ENCODE measurements at regions not wholly inside any gene's neighbourhood (a gene's known extent, or its start where the extent isn't known, plus 50 kb on each side); places are given as distances from the start of the nearest gene placed in this dataset.
"Not testable (repeated sequence)": the region's sequence is repeated elsewhere in the genome, so short reads cannot be mapped to it uniquely, and the experiment has no call there.

DNA sequence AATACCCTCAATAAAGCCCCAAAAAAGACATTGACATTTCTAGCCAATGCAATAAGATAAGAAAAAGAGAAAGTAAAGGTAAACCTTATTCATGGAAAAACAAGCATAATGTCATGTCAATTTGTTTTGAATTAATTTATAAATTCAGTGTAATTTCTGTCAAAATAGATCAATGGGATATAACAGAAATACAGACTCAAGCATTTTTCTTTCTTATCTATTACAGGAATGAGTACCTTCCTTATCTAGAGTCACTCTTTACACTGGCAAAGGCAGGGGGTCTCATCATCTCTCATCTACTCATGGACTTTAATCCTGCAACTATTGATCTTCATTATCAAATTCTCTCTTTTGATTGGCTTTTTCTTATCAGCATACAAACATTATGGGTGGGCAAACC lies 127.1 kb upstream of the SHH start:
- Histone ChIP-seq H3K4me1 (ENCODE audit: insufficient read depth, insufficient read length) (no peaks in the 10 kb centered on the region), H3K9ac (ENCODE audit: insufficient read length, low read depth) (no peak overlapping the region), H3K27me3 (ENCODE audit: insufficient read depth, insufficient read length) (no peaks in the 10 kb centered on the region), H3K9me3 (ENCODE audit: insufficient read depth, low read length) (no peaks in the 10 kb centered on the region; the same call in 1 of the 2 replicates), H3K36me3 (ENCODE audit: insufficient read depth, insufficient read length, low read length) (no peaks in the 10 kb centered on the region), H3K4me3 (ENCODE audit: insufficient read length, low read depth) (no peak overlapping the region)
- no peak for DNase-seq (ENCODE audit: low read depth, low spot score)
- TF ChIP-seq ZNF274 (IDR thresholded peaks at IDR 0.05; ENCODE audit: low read depth, low read length): no peak
- TF ChIP-seq SUZ12 (IDR thresholded peaks at IDR 0.05; ENCODE audit: extremely low read depth, insufficient read depth, insufficient read length): no peak
- TF ChIP-seq YY1 (IDR thresholded peaks at IDR 0.05; ENCODE audit: insufficient read depth, insufficient read length): no peak

DNA sequence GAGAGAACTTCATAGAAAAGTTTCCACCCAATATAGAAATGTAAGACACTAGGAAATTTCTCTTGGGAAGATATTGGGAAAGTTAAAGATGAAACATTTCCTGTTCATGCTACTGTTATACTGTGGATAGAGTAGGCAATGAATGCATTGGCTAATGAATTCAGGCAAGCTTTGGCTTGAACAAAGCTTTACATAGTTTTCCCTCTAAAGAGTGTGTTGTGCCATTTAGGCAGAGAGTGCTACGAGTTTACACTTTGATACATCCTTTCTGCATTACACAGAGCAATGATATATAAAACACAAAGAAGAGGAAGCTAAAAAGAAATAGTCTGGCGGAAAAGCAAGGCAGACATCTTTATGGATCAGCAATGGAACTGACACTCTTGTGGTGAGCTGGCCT lies 125.9 kb upstream of the SHH start:
- Histone ChIP-seq H3K4me3 (ENCODE audit: insufficient read length, low read depth) (no peak overlapping the region), H3K4me1 (ENCODE audit: insufficient read depth, insufficient read length) (no peaks in the 10 kb centered on the region), H3K36me3 (ENCODE audit: insufficient read depth, insufficient read length, low read length) (no peaks in the 10 kb centered on the region), H3K9me3 (ENCODE audit: insufficient read depth, low read length) (no peaks in the 10 kb centered on the region; the same call in 1 of the 2 replicates), H3K27me3 (ENCODE audit: insufficient read depth, insufficient read length) (no peaks in the 10 kb centered on the region), H3K9ac (ENCODE audit: insufficient read length, low read depth) (no peak overlapping the region)
- no peak for DNase-seq (ENCODE audit: low read depth, low spot score)
- no peak for TF ChIP-seq YY1 (IDR thresholded peaks at IDR 0.05; ENCODE audit: insufficient read depth, insufficient read length)

DNA sequence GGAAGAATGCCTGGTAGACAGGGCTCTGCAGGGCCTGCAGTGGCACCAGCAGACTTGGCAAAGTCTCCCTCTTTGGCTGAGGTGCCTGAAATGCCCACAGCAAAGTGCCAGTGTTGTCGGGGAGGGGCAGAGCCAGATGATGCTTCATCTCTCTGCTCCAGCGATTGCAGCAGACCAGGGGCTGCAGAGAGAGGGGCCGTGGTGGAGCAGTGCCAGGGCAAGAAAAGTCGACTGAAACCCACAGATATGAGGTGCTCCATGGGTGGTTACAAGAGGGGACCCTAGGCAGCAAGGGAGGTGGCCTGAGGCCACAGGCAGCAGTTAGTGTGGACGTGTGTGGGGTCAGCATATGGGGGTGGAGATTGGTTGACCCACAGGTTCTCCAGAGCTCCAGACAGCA lies 123.5 kb upstream of the SHH start:
- Histone ChIP-seq H3K9ac (ENCODE audit: insufficient read length, low read depth) (no peak overlapping the region), H3K4me3 (ENCODE audit: insufficient read length, low read depth) (no peak overlapping the region), H3K27me3 (ENCODE audit: insufficient read depth, insufficient read length) (no peaks in the 10 kb centered on the region), H3K36me3 (ENCODE audit: insufficient read depth, insufficient read length, low read length) (no peaks in the 10 kb centered on the region), H3K4me1 (ENCODE audit: insufficient read depth, insufficient read length) (no peaks in the 10 kb centered on the region), H3K9me3 (ENCODE audit: insufficient read depth, low read length) (no peaks in the 10 kb centered on the region; the same call in 1 of the 2 replicates)
- no peak for TF ChIP-seq SUZ12 (IDR thresholded peaks at IDR 0.05; ENCODE audit: extremely low read depth, insufficient read depth, insufficient read length)
- no peak for TF ChIP-seq YY1 (IDR thresholded peaks at IDR 0.05; ENCODE audit: insufficient read depth, insufficient read length)
- no peak for TF ChIP-seq ZNF274 (IDR thresholded peaks at IDR 0.05; ENCODE audit: low read depth, low read length)
- no peak for DNase-seq (ENCODE audit: low read depth, low spot score)

DNA sequence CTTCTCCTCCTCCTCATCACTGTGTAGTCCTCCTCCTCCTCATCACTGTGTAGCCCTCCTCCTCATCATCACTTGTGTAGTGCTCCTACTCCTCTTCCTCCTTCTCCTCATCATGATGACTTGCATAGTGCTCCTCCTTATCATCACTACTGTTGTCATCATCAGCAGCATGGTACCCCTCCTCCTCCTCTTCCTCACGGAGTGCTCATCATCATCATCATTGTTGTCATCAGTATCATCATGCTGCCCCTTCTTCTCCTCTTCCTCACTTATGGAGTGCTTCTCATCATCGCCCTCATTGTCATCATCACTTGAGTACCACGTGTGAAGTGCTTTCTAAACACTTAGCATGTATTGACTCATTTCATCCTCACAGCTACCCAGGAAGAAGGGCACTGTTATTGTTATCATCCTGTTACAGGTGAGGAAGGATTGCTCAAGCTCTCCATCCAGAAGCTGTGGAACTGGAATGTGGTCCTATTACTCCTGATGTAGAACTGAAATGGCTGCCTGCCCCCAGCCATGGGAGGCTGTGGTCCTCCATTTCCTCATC lies 122.8 kb upstream of the SHH start:
- DNase-seq (ENCODE audit: low read depth, low spot score): no peak
- H3K4me3 ChIP-seq (ENCODE audit: insufficient read length, low read depth): no peak overlapping the region
- H3K27me3 ChIP-seq (ENCODE audit: insufficient read depth, insufficient read length): no peaks in the 10 kb centered on the region
- H3K36me3 ChIP-seq (ENCODE audit: insufficient read depth, insufficient read length, low read length): no peaks in the 10 kb centered on the region
- H3K4me1 ChIP-seq (ENCODE audit: insufficient read depth, insufficient read length): no peaks in the 10 kb centered on the region
- TF ChIP-seq SUZ12 (IDR thresholded peaks at IDR 0.05; ENCODE audit: extremely low read depth, insufficient read depth, insufficient read length) (no peak), ZNF274 (IDR thresholded peaks at IDR 0.05; ENCODE audit: low read depth, low read length) (no peak), YY1 (IDR thresholded peaks at IDR 0.05; ENCODE audit: insufficient read depth, insufficient read length) (no peak)
- H3K9me3 ChIP-seq (ENCODE audit: insufficient read depth, low read length): no peaks in the 10 kb centered on the region; the same call in 1 of the 2 replicates
- H3K9ac ChIP-seq (ENCODE audit: insufficient read length, low read depth): no peak overlapping the region

DNA sequence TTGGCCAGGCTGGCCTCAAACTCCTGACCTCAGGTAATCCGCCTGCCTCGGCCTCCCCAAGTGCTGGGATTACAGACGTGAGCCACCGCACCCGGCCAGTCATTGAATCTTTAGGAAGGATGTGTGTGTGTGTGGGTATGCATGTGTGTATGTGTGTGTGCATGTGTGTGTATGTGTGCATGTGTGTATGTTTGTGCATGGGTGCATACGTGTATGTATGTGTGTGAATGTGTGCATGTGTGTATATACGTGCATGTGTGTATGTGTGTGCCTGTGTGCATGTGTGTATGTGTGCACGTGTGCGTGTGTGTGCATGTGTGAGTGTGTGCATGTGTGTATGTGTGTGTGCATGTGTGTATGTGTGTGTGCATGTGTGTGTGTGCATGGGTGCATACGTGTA lies 120.1 kb upstream of the SHH start:
- not testable (repeated sequence) for DNase-seq (ENCODE audit: low read depth, low spot score)

DNA sequence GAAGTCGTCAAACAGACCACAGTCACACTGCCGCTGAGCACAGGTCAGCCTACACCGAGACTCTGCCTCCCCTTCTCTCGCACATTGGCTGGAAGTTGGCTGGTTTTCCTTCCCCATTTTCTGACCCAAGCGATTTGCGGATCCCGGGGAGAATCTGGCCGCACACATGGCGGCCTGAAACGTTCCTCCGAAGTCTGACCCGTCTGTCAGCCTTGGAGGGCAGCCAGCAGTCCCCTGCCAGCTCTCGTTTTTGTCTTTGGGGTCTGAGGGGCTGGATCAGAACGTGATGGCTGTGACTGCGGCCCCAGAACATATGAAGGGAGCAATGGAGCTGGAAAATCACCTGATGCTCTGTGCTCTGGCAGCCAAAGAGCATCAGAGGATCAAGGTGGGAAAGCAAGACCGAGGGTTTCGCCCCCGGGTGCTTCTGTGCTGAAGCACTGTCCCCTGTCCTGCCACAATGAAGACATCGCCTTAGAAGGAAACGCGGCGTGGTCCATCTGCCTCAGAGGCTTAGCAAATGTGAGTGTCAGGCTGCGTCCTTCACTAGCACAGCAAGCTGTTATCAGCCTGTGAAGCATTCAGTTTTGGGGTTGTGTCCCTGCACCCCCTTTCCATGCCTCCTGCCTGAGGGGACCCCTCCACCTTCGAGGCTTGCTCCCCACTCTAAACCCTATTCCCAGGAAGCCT lies 119.3 kb upstream of the SHH start:
- DNase-seq (ENCODE audit: low read depth, low spot score): no peak
- no peak overlapping the region for H3K9ac ChIP-seq (ENCODE audit: insufficient read length, low read depth)
- no peaks in the 10 kb centered on the region for H3K27me3 ChIP-seq (ENCODE audit: insufficient read depth, insufficient read length)
- no peaks in the 10 kb centered on the region for H3K36me3 ChIP-seq (ENCODE audit: insufficient read depth, insufficient read length, low read length)
- TF ChIP-seq SUZ12 (IDR thresholded peaks at IDR 0.05; ENCODE audit: extremely low read depth, insufficient read depth, insufficient read length) (no peak), YY1 (IDR thresholded peaks at IDR 0.05; ENCODE audit: insufficient read depth, insufficient read length) (no peak), ZNF274 (IDR thresholded peaks at IDR 0.05; ENCODE audit: low read depth, low read length) (no peak)
- no peaks in the 10 kb centered on the region for H3K9me3 ChIP-seq (ENCODE audit: insufficient read depth, low read length)
- H3K4me1 ChIP-seq (ENCODE audit: insufficient read depth, insufficient read length): no peaks in the 10 kb centered on the region
- H3K4me3 ChIP-seq (ENCODE audit: insufficient read length, low read depth): no peak overlapping the region

More for the DNA sequence above, 120.1 kb upstream of the SHH start:
- H3K9ac ChIP-seq (ENCODE audit: insufficient read length, low read depth); H3K4me3 ChIP-seq (ENCODE audit: insufficient read length, low read depth); H3K27me3 ChIP-seq (ENCODE audit: insufficient read depth, insufficient read length); H3K4me1 ChIP-seq (ENCODE audit: insufficient read depth, insufficient read length); H3K36me3 ChIP-seq (ENCODE audit: insufficient read depth, insufficient read length, low read length); H3K9me3 ChIP-seq (ENCODE audit: insufficient read depth, low read length): not testable (repeated sequence)

DNA sequence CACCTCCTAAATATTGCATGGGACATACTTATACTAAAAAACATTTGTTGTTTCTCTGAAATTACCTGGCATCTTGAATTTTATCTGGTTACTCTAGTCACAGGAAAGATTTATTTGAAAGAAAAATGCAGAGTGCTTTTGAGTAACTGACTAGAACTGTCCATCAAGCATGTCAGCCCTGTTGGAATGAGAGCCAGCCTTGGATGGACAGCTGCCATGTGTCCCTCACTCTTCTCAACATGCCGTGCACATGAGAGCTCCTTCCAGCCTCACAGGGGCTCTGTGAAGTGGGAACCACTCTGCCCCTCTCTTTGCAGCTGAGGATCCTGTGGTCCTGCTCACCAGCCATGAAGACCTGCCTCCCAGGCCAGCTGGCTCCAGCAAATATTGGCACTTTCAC lies 118.3 kb upstream of the SHH start:
- Histone ChIP-seq H3K36me3 (ENCODE audit: insufficient read depth, insufficient read length, low read length) (no peaks in the 10 kb centered on the region), H3K4me1 (ENCODE audit: insufficient read depth, insufficient read length) (no peaks in the 10 kb centered on the region), H3K4me3 (ENCODE audit: insufficient read length, low read depth) (no peak overlapping the region), H3K27me3 (ENCODE audit: insufficient read depth, insufficient read length) (no peaks in the 10 kb centered on the region), H3K9ac (ENCODE audit: insufficient read length, low read depth) (no peak overlapping the region), H3K9me3 (ENCODE audit: insufficient read depth, low read length) (no peaks in the 10 kb centered on the region)
- no peak for DNase-seq (ENCODE audit: low read depth, low spot score)
- TF ChIP-seq YY1 (IDR thresholded peaks at IDR 0.05; ENCODE audit: insufficient read depth, insufficient read length) (no peak), ZNF274 (IDR thresholded peaks at IDR 0.05; ENCODE audit: low read depth, low read length) (no peak), SUZ12 (IDR thresholded peaks at IDR 0.05; ENCODE audit: extremely low read depth, insufficient read depth, insufficient read length) (no peak)
